ENCODE measurements at regions not wholly inside any gene's neighbourhood (a gene's known extent, or its start where the extent isn't known, plus 50 kb on each side); places are given as distances from the start of the nearest gene placed in this dataset.
"Not testable (repeated sequence)": the region's sequence is repeated elsewhere in the genome, so short reads cannot be mapped to it uniquely, and the experiment has no call there.

DNA sequence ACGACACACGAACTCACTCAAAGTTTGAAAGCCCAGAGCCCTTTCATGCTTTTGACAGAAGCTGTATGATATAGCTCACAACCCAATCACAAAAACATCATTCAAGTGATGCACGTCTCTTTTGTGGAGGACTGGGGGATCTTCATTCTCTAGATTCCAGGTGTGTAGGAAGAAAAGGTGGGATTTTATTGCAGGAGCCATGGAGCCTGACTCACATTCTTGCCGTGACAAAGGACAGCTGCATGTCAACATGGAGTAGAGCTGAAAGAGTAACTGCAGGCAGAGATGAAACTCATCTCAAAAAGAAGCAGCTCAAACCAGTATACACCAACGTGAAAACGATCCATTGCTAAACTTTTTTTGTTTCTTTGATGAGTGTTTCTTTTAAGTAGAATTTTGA lies 50.9 kb upstream of the PDE1A start:
- no peak for DNase-seq

DNA sequence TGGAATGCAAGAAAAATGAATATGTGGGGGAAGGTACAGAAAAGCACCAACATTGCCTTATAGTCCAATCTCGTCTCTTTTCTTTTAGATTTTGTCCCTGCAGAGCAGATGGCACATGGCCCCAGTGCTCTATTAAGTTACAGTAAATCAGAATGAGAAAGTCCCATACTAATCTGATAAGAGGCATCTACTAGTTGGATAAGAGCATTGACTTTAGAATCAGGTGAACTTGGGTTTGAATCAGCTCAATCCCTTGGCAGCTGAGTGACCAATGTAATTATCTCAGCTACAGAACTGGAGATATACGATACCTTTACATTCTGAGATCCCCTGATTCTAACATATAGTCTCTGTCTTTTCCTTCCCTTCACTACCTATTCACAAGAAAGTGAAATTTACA lies 54.8 kb upstream of the PDE1A start:
- DNase-seq = no peak

DNA sequence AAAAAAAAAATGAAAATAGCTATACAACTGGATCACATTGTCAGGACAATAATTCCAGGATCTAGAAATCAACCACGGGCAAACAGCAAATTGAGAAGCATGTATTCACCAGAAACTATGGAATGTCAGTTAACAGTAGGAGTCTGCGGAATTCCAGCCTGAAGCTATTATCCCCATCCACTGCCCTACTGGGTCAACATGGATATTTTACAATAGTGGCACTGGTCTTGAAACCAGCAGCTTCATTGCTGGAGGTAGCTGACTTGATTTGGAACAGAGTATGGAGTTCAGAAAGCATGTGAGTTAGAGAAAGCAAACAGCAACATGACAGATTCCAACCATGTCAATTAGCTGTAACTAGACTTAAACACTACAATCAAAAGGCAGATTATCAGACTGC lies 55.7 kb upstream of the PDE1A start:
- DNase-seq = no peak

DNA sequence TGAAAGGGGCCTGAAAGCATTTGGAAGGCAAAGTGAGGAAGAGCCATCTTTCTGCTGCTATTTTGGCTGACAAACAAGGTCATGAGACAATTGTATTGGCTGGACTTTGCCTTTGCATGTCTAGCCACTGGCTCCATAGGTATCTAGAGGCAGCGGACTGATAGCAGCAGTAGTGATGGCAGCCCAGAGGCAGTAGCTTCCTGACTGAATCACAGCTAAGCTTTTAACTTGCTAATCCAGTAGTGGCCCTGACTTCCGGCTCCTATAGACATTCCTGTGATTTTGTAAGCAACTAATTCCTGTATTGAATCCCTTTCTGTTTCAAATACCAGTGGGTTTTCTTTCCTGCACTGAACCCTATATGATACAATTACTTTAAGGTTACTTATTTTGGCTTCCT lies 69.8 kb upstream of the PDE1A start:
- no peak for DNase-seq

DNA sequence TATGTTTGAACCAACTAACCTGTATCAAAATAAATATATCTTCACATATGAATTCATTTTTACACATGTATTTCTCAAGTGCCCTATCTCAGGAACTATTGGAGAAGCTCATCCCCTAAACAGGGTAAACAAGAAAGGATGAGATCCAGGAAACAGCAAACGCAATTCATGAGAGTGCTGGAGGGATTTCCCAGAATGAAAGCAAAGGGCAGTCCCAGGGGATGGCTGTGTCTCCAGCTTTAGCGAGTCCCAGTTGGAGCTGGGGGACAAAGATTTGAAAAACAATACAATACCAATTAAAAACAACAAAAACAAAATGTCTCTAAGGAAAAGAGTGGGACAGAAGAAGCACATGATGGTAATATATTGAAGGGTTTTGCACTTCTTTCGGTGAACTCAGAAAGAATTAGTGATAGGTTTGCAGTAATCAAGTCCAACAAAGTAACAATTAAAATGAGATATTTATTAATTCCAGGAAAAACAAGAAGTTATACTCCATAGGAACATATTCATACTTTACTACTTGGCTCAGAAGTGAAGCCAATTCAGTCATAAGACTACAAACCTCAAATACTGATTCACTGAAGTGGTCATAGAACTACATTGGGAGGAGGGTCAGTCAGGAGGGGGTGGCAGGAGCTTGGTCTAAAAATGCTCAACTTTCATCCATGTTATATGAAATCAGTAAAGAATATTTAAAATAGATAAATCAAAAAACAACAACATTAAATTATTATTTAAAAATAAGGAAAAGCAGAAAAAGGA lies 73.1 kb upstream of the PDE1A start:
- no peak for DNase-seq

DNA sequence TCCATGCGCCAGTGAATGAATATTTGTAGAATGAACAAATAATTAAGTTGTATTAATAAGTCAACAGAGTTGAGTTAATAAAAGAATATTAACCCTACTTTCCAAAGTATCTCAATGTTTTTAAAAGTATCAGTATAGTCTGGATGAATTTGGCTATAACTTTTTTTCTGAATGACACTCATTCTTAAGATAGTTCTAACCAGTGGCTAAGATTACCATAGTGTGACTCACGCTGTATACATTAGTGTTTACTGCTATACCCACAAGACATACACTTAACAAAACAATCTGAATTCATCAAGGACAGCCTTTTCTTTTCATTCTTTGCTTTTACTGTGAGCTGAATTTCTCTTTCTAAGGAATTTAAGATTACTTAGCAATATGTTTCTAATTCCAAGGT lies 77.0 kb upstream of the PDE1A start:
- DNase-seq = no peak

DNA sequence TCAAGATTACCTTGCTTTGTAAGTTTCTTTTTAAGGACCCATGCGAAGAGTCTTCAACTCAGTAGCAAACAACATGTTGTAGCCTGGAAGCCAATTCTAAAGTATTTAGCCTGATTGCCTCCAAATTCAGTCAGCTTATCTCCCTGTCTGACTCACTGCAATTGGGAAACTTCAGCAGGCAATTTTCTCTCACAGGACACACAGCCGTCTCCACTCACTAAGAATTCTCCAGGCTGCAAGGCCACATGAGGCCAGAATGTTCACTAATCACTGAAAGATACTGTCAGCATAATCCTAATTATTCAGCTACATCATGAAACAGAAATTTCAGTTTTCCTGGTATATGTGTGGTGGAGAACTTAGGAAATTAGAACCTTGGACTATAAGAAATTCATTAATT lies 78.1 kb upstream of the PDE1A start:
- DNase-seq = no peak

DNA sequence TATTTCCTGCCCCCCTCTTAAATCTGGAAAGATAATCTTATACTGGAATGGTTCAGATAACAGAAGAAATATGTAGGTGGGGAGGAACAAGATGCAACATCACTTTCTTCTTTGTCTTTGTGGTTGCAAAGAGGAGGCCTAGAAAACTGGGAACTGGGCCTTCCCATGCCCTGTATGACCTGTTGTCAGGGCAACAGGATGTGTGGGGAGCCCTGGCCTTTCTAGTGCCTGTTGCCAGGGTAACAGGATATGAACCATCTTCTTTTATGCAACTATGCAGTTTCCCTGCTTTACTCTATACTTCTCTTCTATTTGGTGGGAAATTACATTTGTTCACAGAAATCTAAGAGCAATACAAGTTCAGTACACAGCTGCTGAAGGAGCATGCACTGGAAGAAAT lies 79.8 kb upstream of the PDE1A start:
- DNase-seq = no peak

DNA sequence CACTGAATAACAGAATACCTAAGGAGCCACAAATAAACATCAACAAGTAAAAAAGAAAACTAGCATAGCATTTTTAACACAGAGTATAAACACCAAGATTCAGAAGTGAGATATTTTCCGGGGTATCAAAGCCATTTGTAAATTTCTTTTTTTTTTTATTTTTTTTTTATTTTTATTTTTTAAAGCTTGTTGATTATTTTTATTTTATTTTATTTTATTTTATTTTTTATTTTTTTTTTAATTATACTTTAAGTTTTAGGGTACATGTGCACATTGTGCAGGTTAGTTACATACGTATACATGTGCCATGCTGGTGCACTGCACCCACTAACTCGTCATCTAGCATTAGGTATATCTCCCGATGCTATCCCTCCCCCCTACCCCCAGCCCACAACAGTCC lies 81.7 kb upstream of the PDE1A start:
- DNase-seq = not testable (repeated sequence)

DNA sequence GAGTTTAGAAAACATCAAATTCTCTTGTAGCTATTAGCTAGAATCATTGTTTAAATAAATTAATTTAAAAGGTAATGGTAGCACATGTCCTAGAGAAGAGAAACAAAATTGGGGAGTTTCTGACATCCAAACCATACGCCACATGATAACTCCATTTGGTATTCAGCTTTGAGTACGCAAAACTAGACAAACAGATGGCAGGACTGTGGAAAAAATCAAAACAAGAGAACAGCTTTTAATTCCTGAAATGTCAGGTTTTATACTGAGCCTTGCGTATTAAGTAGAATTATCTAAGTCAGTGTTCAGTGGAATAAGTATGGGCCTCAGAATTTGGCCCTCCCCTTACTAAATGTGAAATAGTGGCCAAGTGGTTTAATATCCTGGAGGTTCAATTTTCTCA lies 82.4 kb upstream of the PDE1A start:
- peak; percentile 50 for DNase-seq

DNA sequence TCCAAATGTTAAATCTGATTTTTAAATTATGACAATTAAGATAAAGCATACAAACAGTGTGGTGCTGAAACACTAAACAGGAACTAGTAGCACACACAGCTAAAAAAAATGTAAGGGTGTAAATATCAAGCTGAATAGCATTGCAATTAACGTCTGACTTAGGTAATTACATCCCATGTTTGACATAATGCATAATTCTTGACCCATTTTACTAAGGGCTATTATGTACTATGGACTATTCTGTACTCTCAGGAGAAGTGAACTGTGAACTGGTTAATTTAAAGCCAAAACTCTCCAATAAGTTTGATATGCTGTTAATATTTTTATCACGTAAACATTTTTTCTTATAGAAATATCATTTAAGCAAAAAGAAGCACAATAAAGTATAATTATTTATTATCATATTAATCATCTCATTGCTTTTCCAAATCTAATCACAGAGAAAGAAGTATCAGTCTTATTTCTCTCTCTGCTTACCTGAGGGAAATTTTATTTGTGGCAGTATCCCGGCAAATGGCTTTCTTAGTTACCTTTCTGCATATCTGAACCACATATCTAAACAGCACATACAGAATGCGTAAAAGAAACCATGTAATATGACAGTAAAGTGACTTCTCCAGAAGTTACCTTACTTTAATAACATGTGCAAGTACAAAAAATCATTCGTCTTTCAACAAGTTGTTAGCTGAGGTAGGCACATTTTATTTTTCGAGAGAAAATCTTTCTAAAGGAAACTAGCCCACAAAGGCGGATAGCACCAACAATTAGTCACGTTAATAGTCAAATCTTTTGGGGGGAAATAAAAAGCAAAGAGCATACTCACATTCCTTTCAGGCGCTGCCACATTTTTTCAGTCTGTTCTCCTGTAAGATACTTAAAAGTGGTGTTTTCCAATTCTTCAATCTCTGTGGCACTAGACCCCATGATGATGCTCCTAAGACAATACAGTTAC lies 94.9 kb upstream of the PDE1A start:
- DNase-seq = peak; percentile 32

DNA sequence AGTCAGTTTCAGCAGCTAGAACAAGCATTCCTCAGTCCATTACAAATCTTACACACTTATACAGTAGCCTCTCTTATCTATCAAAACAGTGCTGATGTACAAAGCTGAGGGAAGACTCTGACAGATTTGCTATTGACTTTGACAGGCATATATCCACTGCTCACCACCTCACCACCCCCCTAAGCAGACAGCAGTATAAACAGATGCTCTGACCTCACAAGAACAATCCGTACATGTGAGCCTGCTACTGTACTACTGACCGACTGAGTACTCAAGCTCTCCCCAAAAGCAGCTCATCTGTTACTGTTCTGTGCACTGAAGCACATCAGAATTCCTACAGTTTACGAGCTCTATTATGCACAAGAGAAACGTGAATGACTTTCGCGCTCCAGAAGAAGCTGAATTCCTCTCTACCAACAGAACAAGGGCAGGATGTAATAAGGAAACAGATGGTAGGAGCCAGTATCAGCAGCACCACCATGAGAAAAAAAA lies 95.6 kb upstream of the PDE1A start:
- peak; percentile 92 for DNase-seq

DNA sequence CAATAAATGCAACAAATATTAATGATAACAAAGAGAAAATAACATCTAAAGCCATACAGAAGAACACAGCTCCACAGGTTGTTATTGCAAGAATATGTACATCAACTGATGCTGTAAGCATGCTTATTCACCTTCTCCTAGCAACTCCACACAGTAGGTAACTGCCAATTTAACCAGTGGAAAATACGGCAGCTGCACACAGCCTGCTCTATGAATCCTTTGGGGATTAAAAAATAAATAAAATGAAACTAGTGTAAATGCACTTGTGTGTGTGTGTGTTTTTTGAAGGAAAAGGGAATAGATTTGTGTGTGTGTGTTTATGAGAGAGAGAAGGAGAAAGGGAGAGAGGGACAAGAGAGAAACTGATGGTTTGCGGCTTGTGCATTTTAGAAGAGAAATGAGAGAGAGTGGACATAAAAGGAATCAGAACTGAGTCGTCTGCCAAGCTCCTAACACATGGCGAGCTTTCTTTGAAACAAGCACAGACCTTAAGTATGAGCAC lies 96.2 kb upstream of the PDE1A start:
- DNase-seq = peak; percentile 86

DNA sequence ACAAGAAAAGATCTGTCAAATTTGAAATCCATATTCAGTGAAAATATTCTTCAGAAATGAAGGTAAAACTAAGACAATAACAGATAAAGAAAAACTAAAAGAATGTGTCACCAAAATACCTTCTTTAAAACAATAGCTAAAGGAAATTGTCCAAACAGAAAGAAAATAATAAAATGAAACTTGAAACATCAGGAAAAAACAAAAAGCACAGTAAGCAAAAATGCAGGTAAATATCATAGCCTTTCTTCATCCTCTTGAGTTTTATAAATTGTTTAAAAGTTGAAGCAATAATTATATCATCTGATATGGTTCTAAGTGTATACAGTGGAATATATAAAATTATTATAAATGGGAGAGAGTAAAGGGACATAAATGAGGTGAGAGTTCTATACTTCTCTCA lies 103.8 kb upstream of the PDE1A start:
- DNase-seq = no peak

DNA sequence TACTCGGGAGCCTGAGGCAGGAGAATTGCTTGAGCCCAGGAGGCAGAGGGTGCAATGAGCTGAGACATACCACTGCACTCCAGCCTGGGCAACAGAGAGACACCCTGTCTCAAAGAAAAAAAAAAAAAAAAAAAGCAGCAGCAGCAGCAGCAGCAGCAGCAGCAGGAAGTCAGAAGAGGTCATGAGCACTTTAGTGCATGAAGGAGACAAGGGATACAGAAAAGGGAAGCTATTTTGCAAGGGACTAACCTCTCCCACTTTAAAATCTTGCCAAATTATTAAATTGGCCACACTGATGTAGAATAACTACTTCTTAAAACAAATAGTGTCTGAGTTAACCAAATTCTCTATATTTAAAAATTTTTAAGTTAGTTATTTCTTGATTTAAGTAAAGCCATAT lies 113.4 kb upstream of the PDE1A start:
- DNase-seq = no peak

DNA sequence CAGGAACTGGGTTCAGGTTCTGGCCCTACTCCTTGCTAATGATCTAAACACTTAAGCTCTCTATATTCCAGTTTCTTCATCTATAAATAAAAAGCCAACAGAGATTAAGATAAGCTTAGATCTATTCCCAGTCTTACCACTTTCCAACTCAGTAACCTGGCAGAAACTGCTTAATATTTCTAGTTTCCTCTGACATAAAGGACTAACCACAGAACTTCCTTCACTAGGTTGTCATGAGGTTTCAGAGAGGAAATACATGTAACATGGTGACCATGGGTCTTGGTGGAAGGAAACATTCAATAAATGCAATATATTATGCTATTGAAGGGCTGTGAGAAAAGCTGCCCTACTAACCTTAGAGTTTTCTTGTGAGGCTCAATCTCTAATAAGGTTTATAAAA lies 114.4 kb upstream of the PDE1A start:
- no peak for DNase-seq

DNA sequence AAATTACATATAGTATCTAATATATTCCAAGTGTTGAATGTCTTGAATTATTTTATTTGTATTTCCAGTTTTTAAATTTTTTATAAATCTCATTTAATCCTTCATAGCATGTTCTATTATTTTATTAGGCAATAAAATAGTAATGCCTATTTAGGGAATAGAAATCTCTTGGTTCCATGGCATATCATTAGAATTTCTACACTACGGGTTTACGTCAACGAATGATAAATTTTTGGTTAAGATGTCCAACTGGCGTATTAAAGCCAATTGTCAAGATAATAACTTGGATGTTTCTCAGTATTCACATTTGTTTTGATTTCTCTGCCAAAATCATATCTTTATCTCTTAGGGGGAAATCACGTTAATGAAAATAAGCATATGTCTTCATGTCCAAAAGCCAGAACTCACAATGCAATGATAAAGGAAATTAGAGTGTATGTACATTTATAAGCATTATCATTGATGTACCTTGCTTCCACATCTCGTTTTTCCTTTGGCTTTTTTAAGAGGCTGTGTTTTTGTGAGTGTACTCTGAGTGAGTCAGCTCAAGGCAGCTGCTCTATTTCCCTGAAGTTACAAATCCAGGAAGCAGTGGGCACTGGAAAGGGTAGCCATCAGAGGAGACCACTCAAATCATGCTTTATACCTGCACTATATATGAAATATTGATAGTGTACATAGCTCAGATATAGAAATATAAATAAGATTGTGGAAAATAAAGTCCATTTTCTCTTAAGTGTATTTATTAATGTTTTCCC lies 115.8 kb upstream of the PDE1A start:
- DNase-seq = peak; percentile 30

DNA sequence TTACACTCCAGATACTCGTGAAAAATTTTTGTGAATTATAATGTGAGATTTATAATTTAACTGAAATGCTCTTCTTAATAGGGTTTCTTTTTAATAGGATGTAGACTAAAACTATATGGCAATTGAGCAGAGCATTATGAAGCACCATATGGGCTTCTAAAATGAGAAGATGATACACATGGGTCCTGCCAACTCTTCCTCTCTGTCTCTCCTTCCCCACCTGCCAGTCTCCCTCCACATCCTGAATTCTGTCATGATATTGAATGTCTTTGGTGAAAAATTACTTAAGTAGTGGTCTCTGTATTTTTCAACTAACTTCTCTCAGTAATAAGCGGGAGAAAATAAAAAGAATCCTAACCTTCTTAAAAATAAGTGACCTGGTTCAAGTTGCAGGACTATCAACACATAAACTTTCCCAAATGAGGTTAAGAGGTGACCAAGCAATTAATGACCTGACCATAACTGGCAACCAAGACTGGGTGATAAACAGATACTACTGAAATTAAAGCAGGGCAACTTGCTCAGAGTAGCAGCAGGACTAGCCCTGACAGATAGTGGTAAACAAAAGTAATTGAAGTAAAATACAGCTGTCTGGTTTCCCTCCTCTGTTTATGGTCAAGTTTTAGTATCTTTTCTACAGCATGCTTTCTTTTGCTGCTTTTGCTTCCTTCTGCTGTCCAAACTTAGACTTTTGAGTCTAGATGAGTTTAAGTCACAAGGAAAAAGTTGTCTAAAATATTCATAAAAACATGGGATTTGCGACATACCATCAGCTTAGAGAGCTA lies 117.1 kb upstream of the PDE1A start:
- peak; percentile 83 for DNase-seq

DNA sequence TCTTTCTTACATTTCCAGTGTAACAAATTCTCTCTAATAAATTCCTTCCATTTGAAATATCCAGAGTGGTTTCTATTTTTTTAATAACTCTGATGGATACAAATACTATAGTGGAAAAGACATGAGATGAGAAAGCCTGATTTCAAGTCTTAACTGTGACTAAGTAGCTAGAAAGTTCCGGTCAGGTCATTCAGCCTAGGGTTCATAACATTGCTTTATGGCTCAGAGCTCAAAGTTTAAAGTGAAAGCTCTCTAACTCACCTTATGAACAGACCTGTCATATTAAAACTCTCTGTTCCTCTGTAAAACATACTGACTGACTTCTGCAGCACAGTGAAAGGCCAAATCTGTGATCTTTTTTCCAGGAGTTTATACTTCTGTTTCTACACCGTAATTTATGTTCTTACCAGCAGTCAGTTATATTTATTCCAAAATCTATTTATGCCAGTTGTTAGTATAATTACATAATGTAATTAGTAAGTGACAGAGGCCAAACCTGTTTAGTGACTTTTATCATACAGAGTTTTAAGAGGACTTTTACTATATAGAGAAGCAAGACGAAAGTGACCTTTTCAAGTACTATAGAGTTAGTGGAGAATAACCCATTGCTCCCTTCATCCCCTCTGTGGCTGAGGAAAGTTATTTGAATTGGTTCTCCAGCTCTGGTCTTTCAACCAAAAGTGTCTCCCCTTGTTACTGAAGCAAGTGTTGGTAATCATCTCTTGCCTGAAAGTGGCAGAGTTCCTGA lies 118.8 kb upstream of the PDE1A start:
- no peak for DNase-seq

DNA sequence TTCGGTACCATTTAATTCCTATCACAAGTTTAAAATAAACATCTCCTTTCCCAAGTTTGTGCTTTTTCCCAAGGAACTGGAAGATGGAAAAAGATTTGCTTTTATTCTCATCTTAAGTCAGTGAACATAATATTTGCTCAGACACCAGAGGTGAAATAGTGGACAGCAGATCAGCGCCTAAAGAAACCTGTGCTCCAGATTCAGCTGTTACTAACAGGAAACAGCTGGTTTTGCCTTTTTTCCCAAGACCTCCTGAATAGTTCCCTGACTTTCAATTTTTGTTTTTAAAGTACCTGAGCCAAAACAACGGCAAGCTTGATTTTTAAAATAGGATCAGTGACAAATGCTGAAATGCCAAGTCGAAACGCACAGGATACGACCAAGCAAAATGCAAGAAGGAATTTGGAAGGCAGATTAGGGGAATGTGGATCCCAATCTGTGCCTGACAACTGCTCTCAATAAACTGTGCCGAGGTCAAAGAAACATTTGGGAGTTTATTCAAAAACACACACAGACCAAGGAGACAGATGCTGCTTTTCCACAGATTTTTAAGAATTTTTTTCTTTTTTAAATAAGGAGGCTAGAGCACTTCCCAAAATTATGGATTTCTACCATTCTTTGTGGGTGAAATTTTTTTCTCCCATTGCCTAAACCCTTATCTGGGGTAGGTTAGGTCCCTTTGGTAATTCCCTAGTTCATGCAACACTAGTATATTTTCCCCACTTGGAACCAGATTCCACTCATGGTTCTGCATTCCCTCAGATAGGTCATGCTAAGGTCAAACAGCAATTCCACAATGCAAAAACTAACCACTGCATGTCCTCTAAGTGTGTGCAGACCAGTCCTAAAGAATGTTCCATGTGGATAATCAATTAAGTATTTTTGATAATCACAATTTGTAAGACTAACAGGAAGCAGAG lies 121.5 kb upstream of the PDE1A start:
- no peak for DNase-seq

Measured in NCI-H1694 (cell line).